CD14-positive monocyte (primary cell): ENCODE measurements at regions not wholly inside any gene's neighbourhood (a gene's known extent, or its start where the extent isn't known, plus 50 kb on each side); places are given as distances from the start of the nearest gene placed in this dataset.

Source experiments
- DNase-seq, 3 donors: peaks; one replicate each; pipeline ENCODE4 v3.0.0-alpha.2; 2011 to 2022
- H2AFZ ChIP-seq: 2 replicates; pipeline ENCODE4 v1.6.0; 2012; ENCODE audit warnings: mild to moderate bottlenecking, low read depth, low read length, inconsistent platforms; ENCODE audit not compliant: insufficient read depth, poor library complexity, severe bottlenecking
- H3K27ac ChIP-seq, 2 donors: 1 replicate in 1 of 2; 2 replicates in 1 of 2; pipeline ENCODE4 v1.5.1; 2012 to 2013; ENCODE audit warnings: low read length in 2 of 2, control low read depth in 1 of 2, inconsistent platforms in 1 of 2, low read depth in 1 of 2, mild to moderate bottlenecking in 1 of 2
- H3K27me3 ChIP-seq, 2 donors: one replicate each; pipeline versions ENCODE4 v1.6.0 to v1.6.1; 2011 to 2013; ENCODE audit warnings: low read length in 2 of 2; ENCODE audit not compliant: control insufficient read depth in 2 of 2, insufficient read depth in 2 of 2
- H3K36me3 ChIP-seq, 2 donors: replicated peaks in 1 of 2; 1 replicate in 1 of 2; 2 replicates in 1 of 2; pipeline versions ENCODE4 v1.5.1 to v1.6.1; 2012 to 2013; ENCODE audit warnings: low read length in 2 of 2, control low read depth in 1 of 2, inconsistent platforms in 1 of 2, mild to moderate bottlenecking in 1 of 2; ENCODE audit not compliant: insufficient read depth in 2 of 2, control insufficient read depth in 1 of 2
- H3K4me1 ChIP-seq, 2 donors: 1 replicate in 1 of 2; 2 replicates in 1 of 2; pipeline versions ENCODE4 v1.5.1 to v1.6.1; 2012 to 2013; ENCODE audit warnings: low read length in 2 of 2, control low read depth in 1 of 2, inconsistent platforms in 1 of 2, mild to moderate bottlenecking in 1 of 2, moderate library complexity in 1 of 2; ENCODE audit not compliant: insufficient read depth in 2 of 2, control insufficient read depth in 1 of 2
- H3K4me2 ChIP-seq: replicated peaks from 2 replicates; pipeline ENCODE3; 2012; ENCODE audit warnings: low read length, moderate library complexity, mild to moderate bottlenecking; ENCODE audit not compliant: poor library complexity, severe bottlenecking; ENCODE audit errors: extremely low read depth
- H3K4me3 ChIP-seq, 3 experiments: fragments of 200-600 bp in 1 of 3; sonication (generic) in 1 of 3; replicated peaks in 1 of 3; 1 replicate in 2 of 3; 2 replicates in 1 of 3; pipeline ENCODE4 v1.5.1; 2011 to 2013; ENCODE audit warnings: low read length in 3 of 3, mild to moderate bottlenecking in 3 of 3, control low read depth in 2 of 3, low read depth in 2 of 3, inconsistent platforms in 1 of 3, moderate library complexity in 1 of 3
- H3K79me2 ChIP-seq: 2 replicates; pipeline ENCODE4 v1.6.0; 2012; ENCODE audit warnings: mild to moderate bottlenecking, control low read depth, inconsistent platforms, low read length, moderate library complexity; ENCODE audit not compliant: insufficient read depth
- H3K9ac ChIP-seq: 2 replicates; pipeline ENCODE4 v1.6.0; 2017; ENCODE audit warnings: low read length, mild to moderate bottlenecking; ENCODE audit not compliant: insufficient read depth, poor library complexity, severe bottlenecking
- H3K9me3 ChIP-seq, 2 donors: replicated peaks in 1 of 2; 1 replicate in 1 of 2; 2 replicates in 1 of 2; pipeline versions ENCODE4 v1.5.1 to v1.6.1; 2012 to 2013; ENCODE audit warnings: low read length in 2 of 2, control low read depth in 1 of 2; ENCODE audit not compliant: control insufficient read depth in 1 of 2, insufficient read depth in 1 of 2
- H4K20me1 ChIP-seq: 2 replicates; pipeline ENCODE4 v1.6.0; 2012; ENCODE audit warnings: mild to moderate bottlenecking, low read length, control low read depth, moderate library complexity; ENCODE audit not compliant: insufficient read depth
- H3K27ac Mint-ChIP-seq, 7 donors: one replicate each; pipeline ENCODE4 v1.8.0; 2020; ENCODE audit warnings: mild to moderate bottlenecking in 7 of 7, mixed read lengths in 7 of 7, moderate library complexity in 6 of 7, inconsistent platforms in 2 of 7
- H3K27me3 Mint-ChIP-seq, 3 donors: one replicate each; pipeline ENCODE4 v1.8.0; 2021 to 2022; ENCODE audit warnings: low read depth in 3 of 3, mild to moderate bottlenecking in 3 of 3, mixed read lengths in 3 of 3, moderate library complexity in 3 of 3, inconsistent platforms in 1 of 3
- H3K36me3 Mint-ChIP-seq, 2 donors: one replicate each; pipeline ENCODE4 v1.8.0; 2020; ENCODE audit warnings: mixed read lengths in 2 of 2, inconsistent platforms in 1 of 2, mild to moderate bottlenecking in 1 of 2
- H3K4me1 Mint-ChIP-seq: one replicate; pipeline ENCODE4 v1.8.0; 2020; ENCODE audit warnings: mild to moderate bottlenecking, mixed read lengths
- H3K4me3 Mint-ChIP-seq, 2 donors: one replicate each; pipeline ENCODE4 v1.8.0; 2020; ENCODE audit warnings: mild to moderate bottlenecking in 2 of 2, mixed read lengths in 2 of 2, moderate library complexity in 1 of 2
- H3K9me3 Mint-ChIP-seq, 7 donors: one replicate each; pipeline ENCODE4 v1.8.0; 2020 to 2022; ENCODE audit warnings: mixed read lengths in 7 of 7, mild to moderate bottlenecking in 6 of 7, moderate library complexity in 6 of 7, inconsistent platforms in 2 of 7
- CTCF ChIP-seq: fragments of 200-600 bp; IDR thresholded peaks from one replicate; pipeline ENCODE4 v1.8.0; 2022; ENCODE audit warnings: antibody characterized with exemption, mild to moderate bottlenecking
- WGBS: methylation state at CpG from one replicate; pipeline ENCODE4 v1.1.5; 2013; ENCODE audit warnings: missing lambda C conversion rate; ENCODE audit not compliant: insufficient coverage; 5-methylcytosine and 5-hydroxymethylcytosine counted together
- intact Hi-C, 2 donors: fragments of 100-400 bp; cut with micrococcal nuclease; formaldehyde crosslinking; loops; one replicate each; pipeline versions ENCODE4 v1.15.0 to v1.15.1; 2023

- no peak for TF ChIP-seq CTCF
- H3K4me3 Mint-ChIP-seq, result no peak overlapping the region
- no peaks in the 10 kb centered on the region for H3K9me3 Mint-ChIP-seq
- Histone ChIP-seq H3K27me3 (no peaks in the 10 kb centered on the region), H3K4me3 (no peak overlapping the region), H3K36me3 (no peaks in the 10 kb centered on the region), H3K79me2 (no peaks in the 10 kb centered on the region), H3K27ac (no peak overlapping the region), H3K4me2 (no peak overlapping the region), H3K4me1 (no peaks in the 10 kb centered on the region), H3K9ac (no peak overlapping the region), H3K9me3 (no peaks in the 10 kb centered on the region), H2AFZ (no peak overlapping the region), H4K20me1 (no peaks in the 10 kb centered on the region)
- H3K4me1 Mint-ChIP-seq, result no peaks in the 10 kb centered on the region
- no peak overlapping the region for H3K27ac Mint-ChIP-seq
- no peaks in the 10 kb centered on the region for H3K27me3 Mint-ChIP-seq
- WGBS, result no CpG with 5 or more reads among the region's 1 CpG
- H3K36me3 Mint-ChIP-seq, result no peaks in the 10 kb centered on the region
- DNase-seq, result no peak
- intact Hi-C loops, result no loop called here
Measured at GRCh38 chr4:132527817-132528216, 621.3 kb upstream of the PCDH10 start.

- DNase-seq, result no peak
- Mint-ChIP-seq H3K9me3 (no peaks in the 10 kb centered on the region), H3K4me1 (no peaks in the 10 kb centered on the region), H3K36me3 (no peaks in the 10 kb centered on the region), H3K27me3 (peaks cover 0 to under 1% (median 0%) of the 10 kb centered on the region in 3 donors), H3K27ac (no peak overlapping the region), H3K4me3 (no peak overlapping the region)
- Histone ChIP-seq H3K27me3 (no peaks in the 10 kb centered on the region), H2AFZ (no peak overlapping the region), H3K4me3 (no peak overlapping the region), H3K4me2 (no peak overlapping the region), H3K4me1 (no peaks in the 10 kb centered on the region), H3K9ac (no peak overlapping the region), H3K9me3 (no peaks in the 10 kb centered on the region), H4K20me1 (no peaks in the 10 kb centered on the region), H3K79me2 (no peaks in the 10 kb centered on the region), H3K27ac (no peak overlapping the region), H3K36me3 (no peaks in the 10 kb centered on the region)
- 86% methylated on average over 1 of the region's 2 CpGs for WGBS
- no peak for TF ChIP-seq CTCF
- intact Hi-C loops, result no loop called here
Measured at GRCh38 chr4:132530861-132531260, 618.2 kb upstream of the PCDH10 start.
